HEK293 (cell line): ENCODE measurements at regions not wholly inside any gene's neighbourhood (a gene's known extent, or its start where the extent isn't known, plus 50 kb on each side); places are given as distances from the start of the nearest gene placed in this dataset.

Source experiments
- CTCF ChIA-PET: fragments of 350-600 bp; formaldehyde crosslinking; extraction: SDS; loops from one replicate; lab custom pipeline; 2021; ENCODE audit warnings: antibody characterized with exemption; lab: Yijun Ruan, JAX
- POLR2A ChIA-PET: fragments of 300-600 bp; formaldehyde crosslinking; extraction: SDS; loops from one replicate; lab custom pipeline; 2020; ENCODE audit warnings: antibody characterized with exemption, inconsistent platforms; lab: Yijun Ruan, JAX
- H3K27ac ChIP-seq: fragments of 200-500 bp; sonication (Bioruptor generic); 2 replicates; pipeline ENCODE4 v1.5.1; 2014; ENCODE audit warnings: low read depth, low read length, control low read depth, inconsistent platforms; ENCODE audit errors: extremely low read depth
- H3K36me3 ChIP-seq, 2 experiments: fragments of 200-500 bp in 1 of 2; sonication (Bioruptor generic) in 1 of 2; 1 replicate in 1 of 2; 2 replicates in 1 of 2; pipeline ENCODE4 v1.5.1; 2014 to 2017; ENCODE audit warnings: inconsistent platforms in 2 of 2, low read length in 2 of 2; ENCODE audit not compliant: control insufficient read depth in 2 of 2, insufficient read depth in 1 of 2
- H3K4me1 ChIP-seq: fragments of 200-500 bp; sonication (Bioruptor generic); 2 replicates; pipeline ENCODE4 v1.5.1; 2014; ENCODE audit warnings: mild to moderate bottlenecking, low read length, inconsistent platforms; ENCODE audit not compliant: control insufficient read depth, insufficient read depth
- H3K4me3 ChIP-seq: 2 replicates; pipeline ENCODE4 v1.5.1; 2011; ENCODE audit warnings: low read depth, mild to moderate bottlenecking, control low read depth, low read length, moderate library complexity
- H3K9me3 ChIP-seq: fragments of 200-500 bp; sonication (Bioruptor generic); 2 replicates; pipeline ENCODE4 v1.5.1; 2014; ENCODE audit warnings: low read depth, low read length, inconsistent platforms; ENCODE audit not compliant: control insufficient read depth, insufficient read depth
- GLI4 ChIP-seq: fragments of 450-650 bp; formaldehyde crosslinking; IDR thresholded peaks from 2 replicates; pipeline ENCODE4 v1.5.1; 2016; ENCODE audit warnings: missing biosample characterization, missing genetic modification characterization
- GLIS2 ChIP-seq: fragments of 450-650 bp; formaldehyde crosslinking; IDR thresholded peaks from 2 replicates; pipeline ENCODE4 v1.5.1; 2016; ENCODE audit warnings: missing biosample characterization, missing genetic modification characterization
- KLF10 ChIP-seq: fragments of 450-650 bp; IDR thresholded peaks from 2 replicates; pipeline ENCODE4 v1.5.1; 2018; ENCODE audit warnings: missing biosample characterization, mild to moderate bottlenecking, missing genetic modification characterization
- PATZ1 ChIP-seq: fragments of 450-650 bp; formaldehyde crosslinking; IDR thresholded peaks from 2 replicates; pipeline ENCODE4 v1.5.1; 2016; ENCODE audit warnings: missing biosample characterization, missing genetic modification characterization
- TRIM28 ChIP-seq: IDR thresholded peaks from 2 replicates; pipeline ENCODE4 v1.6.1; 2011; ENCODE audit warnings: low read length, control low read depth, borderline replicate concordance
- YY1 ChIP-seq: fragments of 450-650 bp; formaldehyde crosslinking; IDR thresholded peaks from 2 replicates; pipeline ENCODE4 v1.5.1; 2018; ENCODE audit warnings: missing biosample characterization, missing genetic modification characterization
- ZBTB21 ChIP-seq: fragments of 450-650 bp; formaldehyde crosslinking; IDR thresholded peaks from 2 replicates; pipeline ENCODE4 v1.5.1; 2017; ENCODE audit warnings: missing biosample characterization, missing genetic modification characterization
- ZBTB44 ChIP-seq: fragments of 450-650 bp; IDR thresholded peaks from 2 replicates; pipeline ENCODE4 v1.5.1; 2018; ENCODE audit warnings: missing biosample characterization, mild to moderate bottlenecking, missing genetic modification characterization
- ZFP37 ChIP-seq: fragments of 450-650 bp; formaldehyde crosslinking; IDR thresholded peaks from 2 replicates; pipeline ENCODE4 v1.5.1; 2016; ENCODE audit warnings: missing biosample characterization, missing genetic modification characterization
- ZFP69B ChIP-seq: fragments of 450-650 bp; formaldehyde crosslinking; IDR thresholded peaks from 2 replicates; pipeline ENCODE4 v1.5.1; 2016; ENCODE audit warnings: missing biosample characterization, missing genetic modification characterization
- ZIC2 ChIP-seq: fragments of 450-650 bp; formaldehyde crosslinking; IDR thresholded peaks from 2 replicates; pipeline ENCODE4 v1.5.1; 2016; ENCODE audit warnings: missing biosample characterization, missing genetic modification characterization
- ZNF10 ChIP-seq: fragments of 450-650 bp; formaldehyde crosslinking; IDR thresholded peaks from 2 replicates; pipeline ENCODE4 v1.5.1; 2017; ENCODE audit warnings: missing biosample characterization, missing genetic modification characterization
- ZNF174 ChIP-seq: fragments of 450-650 bp; formaldehyde crosslinking; IDR thresholded peaks from 2 replicates; pipeline ENCODE4 v1.5.0; 2017; ENCODE audit warnings: missing biosample characterization, mild to moderate bottlenecking, missing genetic modification characterization
- ZNF24 ChIP-seq: fragments of 450-650 bp; formaldehyde crosslinking; IDR thresholded peaks from 2 replicates; pipeline ENCODE4 v1.5.1; 2016; ENCODE audit warnings: missing biosample characterization, missing genetic modification characterization
- ZNF362 ChIP-seq: fragments of 450-650 bp; formaldehyde crosslinking; IDR thresholded peaks from 2 replicates; pipeline ENCODE4 v1.5.1; 2016; ENCODE audit warnings: missing biosample characterization, missing genetic modification characterization
- ZNF37A ChIP-seq: fragments of 450-650 bp; IDR thresholded peaks from 2 replicates; pipeline ENCODE4 v1.5.1; 2018; ENCODE audit warnings: missing biosample characterization, missing genetic modification characterization
- ZNF398 ChIP-seq: fragments of 450-650 bp; formaldehyde crosslinking; IDR thresholded peaks from 2 replicates; pipeline ENCODE4 v1.5.1; 2017; ENCODE audit warnings: missing biosample characterization, missing genetic modification characterization
- ZNF404 ChIP-seq: fragments of 450-650 bp; formaldehyde crosslinking; IDR thresholded peaks from 2 replicates; pipeline ENCODE4 v1.5.1; 2017; ENCODE audit warnings: missing biosample characterization, missing genetic modification characterization
- ZNF548 ChIP-seq: fragments of 450-650 bp; formaldehyde crosslinking; IDR thresholded peaks from 2 replicates; pipeline ENCODE4 v1.5.1; 2016; ENCODE audit warnings: missing biosample characterization, missing genetic modification characterization
- ZNF571 ChIP-seq: fragments of 450-650 bp; formaldehyde crosslinking; IDR thresholded peaks from 2 replicates; pipeline ENCODE4 v1.5.0; 2017; ENCODE audit warnings: missing biosample characterization, missing genetic modification characterization
- ZNF580 ChIP-seq: fragments of 450-650 bp; formaldehyde crosslinking; IDR thresholded peaks from 2 replicates; pipeline ENCODE4 v1.5.1; 2016; ENCODE audit warnings: missing biosample characterization, missing genetic modification characterization
- ZNF791 ChIP-seq: fragments of 450-650 bp; formaldehyde crosslinking; IDR thresholded peaks from 2 replicates; pipeline ENCODE4 v1.5.1; 2016; ENCODE audit warnings: missing biosample characterization, missing genetic modification characterization

- no peaks in the 10 kb centered on the region; the same call in 1 of the 2 replicates for H3K9me3 ChIP-seq
- H3K27ac ChIP-seq: no peak overlapping the region
- ChIA-PET POLR2A (no interaction called here), CTCF (no interaction called here)
- TF ChIP-seq GLI4 (tag by site-specific recombination) (no peak), ZNF362 (no peak), ZNF24 (tag by site-specific recombination) (no peak), ZNF398 (tag by site-specific recombination) (no peak), PATZ1 (tag by site-specific recombination) (no peak), ZBTB21 (tag by site-specific recombination) (no peak), ZNF174 (no peak), ZNF10 (no peak)
- no peaks in the 10 kb centered on the region for H3K4me1 ChIP-seq
- no peaks in the 10 kb centered on the region for H3K36me3 ChIP-seq
- H3K4me3 ChIP-seq: no peak overlapping the region
Observed at GRCh38 chr2:133787207-133787606, 218.9 kb upstream of the NCKAP5 start.

- Histone ChIP-seq H3K27ac (no peak overlapping the region), H3K4me3 (no peak overlapping the region), H3K9me3 (no peaks in the 10 kb centered on the region; the same call in 1 of the 2 replicates), H3K36me3 (no peaks in the 10 kb centered on the region), H3K4me1 (no peaks in the 10 kb centered on the region)
- ChIA-PET POLR2A (no interaction called here), CTCF (no interaction called here)
- no peak for TF ChIP-seq ZNF571
Observed at GRCh38 chr2:133787651-133788050, 219.4 kb upstream of the NCKAP5 start.

GRCh38 chr2:133788386-133788785 lies 220.1 kb upstream of the NCKAP5 start:
- no peaks in the 10 kb centered on the region for H3K36me3 ChIP-seq
- no peak overlapping the region for H3K27ac ChIP-seq
- H3K4me1 ChIP-seq: no peaks in the 10 kb centered on the region
- H3K4me3 ChIP-seq: no peak overlapping the region
- POLR2A ChIA-PET: no interaction called here
- H3K9me3 ChIP-seq: no peaks in the 10 kb centered on the region
- no peak for TF ChIP-seq TRIM28
- TF ChIP-seq, all 188 proteins: peak for 0
- CTCF ChIA-PET: no interaction called here

- H3K36me3 ChIP-seq: no peaks in the 10 kb centered on the region
- H3K4me1 ChIP-seq: no peaks in the 10 kb centered on the region
- H3K4me3 ChIP-seq: no peak overlapping the region
- ChIA-PET CTCF (interaction anchor here (0.7 to 2.0 kb wide), 3 partner anchors 10 to 54 kb away, joined by 3 to 10 read pairs (median 4); no protein-coding TSS in a partner anchor), POLR2A (no interaction called here)
- no peaks in the 10 kb centered on the region for H3K9me3 ChIP-seq
- no peak overlapping the region for H3K27ac ChIP-seq
- TF ChIP-seq ZNF37A (tag by site-specific recombination) (0 out of 2 replicates have a peak, but pooled peaks have one; percentile 53), ZFP37 (tag by site-specific recombination) (no peak), ZNF548 (tag by site-specific recombination) (no peak), ZFP69B (tag by site-specific recombination) (no peak), GLIS2 (tag by site-specific recombination) (no peak), ZNF791 (tag by site-specific recombination) (no peak), KLF10 (tag by site-specific recombination) (no peak), ZNF174 (no peak), ZNF362 (no peak), YY1 (tag by site-specific recombination) (no peak), ZNF404 (tag by site-specific recombination) (no peak), ZNF580 (tag by site-specific recombination) (no peak), ZBTB44 (tag by site-specific recombination) (no peak), ZIC2 (tag by site-specific recombination) (peak; percentile 34; the same call in 1 of the 2 replicates)
Observed at GRCh38 chr2:133789743-133790142, 221.5 kb upstream of the NCKAP5 start.
